DLD1 (cell line): ENCODE measurements at regions not wholly inside any gene's neighbourhood (a gene's known extent, or its start where the extent isn't known, plus 50 kb on each side); places are given as distances from the start of the nearest gene placed in this dataset.

Source experiments
- in situ Hi-C: cut with HindIII; loops from 2 replicates; pipeline ENCODE4 v1.10.0; 2017; ENCODE audit warnings: low sequenced_read_pairs

- in situ Hi-C loops: no loop called here
Measured at GRCh38 chr2:204453730-204454167, 91.5 kb upstream of the PARD3B start.

- in situ Hi-C loops: no loop called here
Measured at GRCh38 chr2:204454672-204455380, 90.4 kb upstream of the PARD3B start.

DNA sequence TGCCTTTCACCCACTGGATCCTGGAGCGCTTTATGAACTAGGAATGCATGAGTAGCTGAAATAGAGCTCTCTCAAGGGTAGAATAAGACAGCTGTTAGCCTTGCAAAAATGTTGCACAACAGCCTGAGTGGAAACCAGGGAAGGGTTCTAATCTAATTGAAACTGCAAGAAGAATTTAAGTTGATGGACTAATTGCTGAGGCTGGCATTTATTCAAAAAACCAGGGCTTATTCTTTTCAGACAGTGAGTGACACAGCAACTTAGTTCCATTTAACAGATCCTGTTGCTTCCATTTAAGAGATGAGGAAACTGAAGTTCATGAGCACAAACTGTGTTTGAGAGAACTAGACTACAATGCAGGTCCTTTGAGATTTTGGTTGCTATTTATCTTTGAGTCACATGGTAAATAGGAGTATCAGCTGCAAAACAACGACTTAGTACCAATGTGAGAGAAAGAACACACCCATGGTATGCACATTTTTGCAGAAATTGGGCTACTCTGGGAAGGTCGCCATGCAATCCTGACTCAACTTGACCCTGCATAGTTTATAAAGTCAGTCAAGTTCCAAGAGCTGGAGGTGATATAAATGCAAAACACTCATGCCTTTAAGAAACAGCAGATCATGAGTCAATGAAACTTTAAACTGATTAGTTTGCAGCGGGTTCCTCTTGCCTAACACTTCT lies 76.4 kb upstream of the PARD3B start:
- in situ Hi-C loops: no loop called here

DNA sequence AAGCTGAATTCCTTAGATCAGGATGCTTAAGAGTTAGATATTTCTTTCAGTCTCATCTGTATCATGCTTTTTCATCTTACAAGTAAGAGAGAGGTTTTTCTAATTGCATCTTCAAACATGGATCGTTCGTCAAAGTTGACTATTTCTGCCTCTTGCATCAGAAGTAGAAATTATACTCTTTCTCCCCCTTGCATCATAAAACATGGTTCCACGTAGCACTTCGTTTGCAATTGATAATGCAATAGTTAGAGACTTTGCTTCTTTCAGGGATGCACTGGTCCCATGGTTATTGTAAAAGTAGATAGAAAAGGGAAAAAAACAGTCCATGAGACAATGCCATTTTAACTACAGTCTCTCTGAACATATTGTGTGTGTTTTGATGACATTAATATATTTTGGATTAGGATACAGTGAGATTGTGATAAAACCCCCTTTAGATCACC lies 75.1 kb upstream of the PARD3B start:
- in situ Hi-C loops: no loop called here

DNA sequence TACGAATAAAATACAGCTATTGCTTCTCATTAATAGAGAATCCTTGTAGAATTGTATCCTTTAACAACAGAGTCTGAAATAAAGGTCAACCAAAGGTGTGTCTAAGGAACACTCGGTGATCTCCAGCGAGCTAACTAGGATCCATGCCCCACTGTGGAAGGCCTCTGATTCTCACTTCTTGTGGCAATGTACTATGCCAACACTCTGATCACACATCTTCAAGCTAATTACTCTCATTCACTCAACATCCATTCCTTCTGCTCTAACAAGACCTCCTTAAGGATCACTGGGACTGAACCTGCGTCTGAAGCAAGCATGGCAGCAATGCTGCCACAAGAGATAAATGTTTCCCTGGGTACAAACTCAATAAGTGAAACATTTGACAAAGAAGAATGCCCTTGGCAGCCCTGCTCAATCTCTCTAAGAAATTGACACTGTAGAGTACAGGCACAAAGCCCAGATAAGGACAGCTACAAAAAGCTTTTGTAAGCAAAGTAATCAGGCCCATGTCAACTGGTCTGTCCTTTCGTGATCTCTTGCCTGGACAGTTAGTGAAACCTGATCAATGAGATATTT lies 74.6 kb upstream of the PARD3B start:
- in situ Hi-C loops: no loop called here

GRCh38 chr2:204472375-204472774 lies 72.9 kb upstream of the PARD3B start:
- in situ Hi-C loops: no loop called here

- in situ Hi-C loops: no loop called here
Measured at GRCh38 chr2:204473224-204473623, 72.1 kb upstream of the PARD3B start.

DNA sequence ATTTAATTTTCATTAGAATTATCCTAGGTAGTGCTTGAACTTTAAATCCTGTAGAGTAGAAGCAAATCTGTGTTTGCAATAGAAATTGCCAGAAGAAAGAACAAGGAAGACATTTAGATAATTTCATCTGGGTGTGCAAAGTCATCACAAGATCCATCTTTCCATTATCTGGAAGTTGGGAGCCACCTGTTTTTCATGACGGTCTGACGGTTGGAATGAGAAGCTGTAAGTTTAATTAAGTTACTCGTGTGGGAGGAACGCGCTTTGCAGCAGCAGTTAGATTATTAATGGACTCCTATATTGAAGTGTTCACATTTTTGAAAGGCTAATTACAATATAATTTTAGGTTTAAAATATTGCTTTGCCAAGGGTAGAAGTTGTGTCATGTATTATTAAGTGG lies 69.9 kb upstream of the PARD3B start:
- in situ Hi-C loops: loop anchor here (5.0 kb wide), 1 partner anchor 57 kb away; no protein-coding TSS in a partner anchor

GRCh38 chr2:204477358-204477950 lies 67.8 kb upstream of the PARD3B start:
- in situ Hi-C loops: loop anchor here (5.0 kb wide), 1 partner anchor 55 kb away; no protein-coding TSS in a partner anchor

DNA sequence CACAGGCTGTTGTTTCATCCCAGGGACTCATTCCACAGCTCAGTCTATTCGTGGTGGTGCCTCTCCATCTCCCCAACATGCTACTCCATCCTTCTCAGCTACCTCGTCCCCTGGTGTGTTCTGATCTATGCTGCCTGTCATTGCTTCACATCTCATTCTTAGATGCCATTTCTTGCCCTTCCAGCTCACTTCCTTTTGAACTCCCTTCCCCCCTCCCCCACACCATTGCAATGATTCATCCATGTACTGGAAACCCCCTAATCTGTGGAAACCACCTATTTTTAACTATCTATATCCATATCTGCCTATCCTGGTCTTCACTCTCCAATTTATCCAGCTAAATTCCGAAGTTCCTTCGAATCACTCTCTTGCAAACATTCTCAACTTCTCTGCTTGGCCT lies 65.7 kb upstream of the PARD3B start:
- in situ Hi-C loops: loop anchor here (5.0 kb wide), 1 partner anchor 53 kb away; no protein-coding TSS in a partner anchor

DNA sequence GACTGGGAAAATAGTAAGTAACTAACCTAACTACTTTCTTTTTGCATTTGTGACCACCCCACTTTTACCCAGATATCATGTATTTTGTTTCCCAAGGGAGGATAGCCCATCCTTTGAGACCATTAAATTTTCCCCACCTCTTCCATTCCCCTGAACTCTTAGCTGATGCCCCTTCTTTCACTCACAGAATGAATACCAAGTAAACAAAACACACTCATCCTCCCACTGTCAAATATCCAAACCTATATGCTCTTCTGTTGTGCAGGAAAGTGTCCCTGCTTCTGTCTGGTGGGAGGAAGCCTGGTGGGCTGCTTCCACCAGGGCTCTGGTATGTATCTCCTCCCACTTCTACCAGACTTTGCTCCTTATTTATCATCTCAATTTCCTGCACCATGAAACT lies 64.6 kb upstream of the PARD3B start:
- in situ Hi-C loops: no loop called here

DNA sequence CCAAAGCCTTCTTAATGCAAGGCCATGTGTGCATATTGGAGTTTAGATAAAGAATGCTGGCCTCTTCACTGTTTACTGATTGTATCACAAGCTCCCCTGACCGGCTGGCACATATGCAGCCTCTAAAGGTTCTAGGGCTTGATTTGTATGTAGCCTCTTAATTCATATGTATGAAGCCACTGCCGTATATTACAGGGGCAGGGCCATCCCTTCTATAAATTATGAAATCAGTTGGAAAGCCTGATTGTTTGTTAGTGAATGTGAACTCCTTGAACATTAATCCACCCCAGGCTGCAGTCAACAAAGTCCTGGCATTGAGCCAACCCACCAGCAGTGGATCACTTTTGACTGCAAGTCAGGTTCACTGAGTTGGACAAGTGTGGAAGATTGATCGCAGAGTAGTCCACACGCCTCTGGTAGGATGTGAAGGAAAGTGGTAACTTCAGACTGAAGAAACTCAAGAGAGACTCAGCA lies 61.6 kb upstream of the PARD3B start:
- in situ Hi-C loops: no loop called here

DNA sequence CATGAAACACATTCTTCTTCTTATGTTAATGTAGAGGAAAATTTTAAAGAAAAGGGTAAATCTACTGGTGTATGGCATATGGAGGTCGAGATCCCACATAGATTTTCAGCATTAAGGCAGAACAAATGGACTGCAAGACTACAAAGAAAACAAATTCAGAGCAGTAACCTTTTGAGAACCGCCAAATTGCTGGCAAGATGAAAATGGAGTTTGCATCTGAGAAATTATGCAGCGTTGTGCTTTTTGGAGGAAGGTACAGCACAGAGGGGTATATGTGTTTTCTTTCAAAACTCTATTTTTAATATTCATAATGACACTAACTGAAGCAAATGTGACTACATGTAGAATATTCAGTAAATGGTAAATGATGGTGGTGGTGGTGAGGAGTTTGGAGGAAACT lies 59.0 kb upstream of the PARD3B start:
- in situ Hi-C loops: no loop called here

DNA sequence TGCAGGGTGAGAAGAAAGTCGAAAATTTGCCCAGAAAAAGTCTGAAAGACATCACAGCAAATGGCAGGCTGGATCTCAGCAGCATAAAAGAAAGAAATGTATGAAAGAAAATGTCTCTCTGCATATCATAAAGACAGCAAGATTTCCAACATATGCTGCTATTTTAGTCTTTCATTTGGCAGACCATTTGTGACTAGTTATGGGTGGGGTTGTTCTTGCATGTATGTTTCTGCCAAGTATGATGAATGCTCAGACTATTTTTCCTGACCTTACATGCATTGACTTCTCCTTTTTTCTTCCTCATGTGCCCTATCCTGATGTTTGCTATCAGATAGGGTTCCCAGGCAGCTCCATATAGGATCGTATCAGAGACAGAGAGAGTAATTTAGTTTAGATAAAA lies 58.5 kb upstream of the PARD3B start:
- in situ Hi-C loops: no loop called here

DNA sequence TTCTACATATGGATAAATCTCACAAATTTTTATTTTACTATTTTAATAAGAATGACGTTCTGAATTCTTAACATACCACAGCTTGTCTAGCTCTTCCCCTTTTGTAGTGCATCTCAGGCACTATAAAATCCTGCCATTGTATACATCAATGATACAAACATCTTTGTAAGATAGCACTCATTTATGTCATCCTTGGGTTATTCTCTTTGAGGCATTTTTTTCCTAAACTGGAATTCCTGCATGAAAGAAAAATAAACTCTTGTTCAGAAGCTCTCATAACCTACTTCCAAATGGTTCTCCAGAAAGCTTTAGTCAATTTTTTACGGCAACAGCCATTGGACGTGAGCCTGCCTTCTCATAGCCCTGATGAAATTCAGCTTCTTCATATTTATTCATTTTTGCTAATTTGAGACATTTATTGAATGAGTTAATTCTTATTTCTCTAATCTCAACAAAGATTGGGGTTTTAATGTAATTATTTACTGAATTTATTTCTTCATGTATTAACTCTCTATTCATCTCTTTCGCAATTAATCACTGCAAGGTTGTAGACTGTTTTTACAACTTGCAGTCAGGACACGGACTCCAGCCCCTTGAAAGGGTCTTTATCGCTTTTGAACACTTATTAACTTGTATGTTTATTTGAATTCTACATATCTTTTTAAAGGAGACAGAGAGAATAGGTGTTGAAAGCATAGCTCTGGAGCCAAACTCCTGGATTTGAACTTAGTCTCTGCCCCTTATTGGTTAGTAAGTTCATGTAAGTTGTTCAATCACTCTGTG lies 57.6 kb upstream of the PARD3B start:
- in situ Hi-C loops: no loop called here

DNA sequence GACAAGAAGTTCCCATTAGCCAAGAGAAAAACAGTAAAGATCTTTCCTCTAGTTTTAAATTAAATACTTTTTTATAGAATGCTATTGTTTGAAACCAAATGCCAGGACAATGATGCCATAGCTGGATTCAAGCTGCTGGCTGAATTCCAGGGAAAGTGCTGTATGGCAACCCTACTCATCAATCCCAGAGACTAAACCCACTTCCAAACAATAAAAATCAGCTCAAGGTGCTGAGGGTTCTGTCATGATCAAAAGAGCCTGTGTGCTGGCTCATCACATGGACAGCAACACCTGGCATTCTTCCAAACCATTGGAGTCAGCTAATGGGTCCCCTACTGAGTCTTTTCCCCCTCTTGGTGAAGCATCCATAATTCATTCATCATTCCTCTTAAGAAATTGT lies 53.7 kb upstream of the PARD3B start:
- in situ Hi-C loops: no loop called here

GRCh38 chr2:204492417-204492816 lies 52.9 kb upstream of the PARD3B start:
- in situ Hi-C loops: no loop called here

DNA sequence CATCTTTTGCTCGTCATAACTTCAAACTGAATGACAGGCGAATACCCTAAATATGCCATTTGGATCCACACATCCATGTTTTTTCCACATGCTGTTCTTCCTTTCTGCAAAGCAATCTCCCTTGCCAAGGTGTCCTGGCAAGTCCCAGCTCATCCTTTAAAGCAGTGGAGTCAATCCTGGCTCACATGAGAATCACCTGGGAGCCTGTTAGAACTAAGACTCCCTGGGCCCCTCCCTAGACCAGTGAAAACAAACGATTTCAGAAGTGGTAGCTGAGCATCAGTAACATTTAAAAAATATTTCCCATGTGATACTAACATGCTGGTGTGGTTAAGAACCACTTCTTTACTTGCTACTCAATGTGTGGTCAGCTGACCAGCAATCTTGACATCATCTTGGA lies 50.6 kb upstream of the PARD3B start:
- in situ Hi-C loops: no loop called here

GRCh38 chr2:204495381-204495780 lies 49.9 kb upstream of the PARD3B start:
- in situ Hi-C loops: no loop called here
